22Rv1 (cell line): ENCODE measurements at regions not wholly inside any gene's neighbourhood (a gene's known extent, or its start where the extent isn't known, plus 50 kb on each side); places are given as distances from the start of the nearest gene placed in this dataset.

Experiments
- ZFX ChIP-seq: fragments of 450-650 bp; IDR thresholded peaks from 2 replicates; pipeline ENCODE4 v1.6.1; 2017; ENCODE audit warnings: antibody characterized with exemption, borderline replicate concordance
- TF ChIP-seq, protein P1 (sequence below): fragments of 450-650 bp; IDR thresholded peaks from 2 replicates; pipeline ENCODE4 v1.5.1; 2017; ENCODE audit warnings: mild to moderate bottlenecking

DNA sequence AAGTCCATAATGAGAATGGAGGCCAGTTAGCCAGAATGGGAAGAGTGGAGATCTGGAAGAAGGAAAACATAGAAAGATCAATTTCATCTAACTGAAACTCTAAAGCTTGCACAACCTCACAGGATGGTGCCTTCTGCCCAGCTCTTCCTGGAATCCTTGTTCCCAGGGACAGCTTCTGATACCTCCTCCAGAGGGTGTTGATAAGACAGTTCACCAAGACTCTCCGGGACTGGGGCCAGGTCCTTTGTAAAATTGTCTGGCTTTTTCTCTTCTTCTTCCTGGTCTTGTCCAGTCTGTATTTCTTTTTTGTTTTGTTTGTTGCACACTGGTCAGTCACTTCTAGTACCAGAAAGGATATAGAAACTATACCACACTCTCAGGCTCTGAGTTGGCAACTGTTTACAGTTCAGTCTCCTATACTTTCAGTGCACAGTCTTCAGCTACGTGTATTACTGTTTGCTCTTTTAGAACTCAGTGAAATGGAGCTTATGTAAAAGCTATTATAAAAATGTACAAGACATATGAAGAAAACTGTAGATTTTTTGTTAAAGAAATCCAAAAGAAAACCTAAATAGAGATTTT lies 142.8 kb upstream of the RPL34 start:
- TF ChIP-seq, protein P1, sequence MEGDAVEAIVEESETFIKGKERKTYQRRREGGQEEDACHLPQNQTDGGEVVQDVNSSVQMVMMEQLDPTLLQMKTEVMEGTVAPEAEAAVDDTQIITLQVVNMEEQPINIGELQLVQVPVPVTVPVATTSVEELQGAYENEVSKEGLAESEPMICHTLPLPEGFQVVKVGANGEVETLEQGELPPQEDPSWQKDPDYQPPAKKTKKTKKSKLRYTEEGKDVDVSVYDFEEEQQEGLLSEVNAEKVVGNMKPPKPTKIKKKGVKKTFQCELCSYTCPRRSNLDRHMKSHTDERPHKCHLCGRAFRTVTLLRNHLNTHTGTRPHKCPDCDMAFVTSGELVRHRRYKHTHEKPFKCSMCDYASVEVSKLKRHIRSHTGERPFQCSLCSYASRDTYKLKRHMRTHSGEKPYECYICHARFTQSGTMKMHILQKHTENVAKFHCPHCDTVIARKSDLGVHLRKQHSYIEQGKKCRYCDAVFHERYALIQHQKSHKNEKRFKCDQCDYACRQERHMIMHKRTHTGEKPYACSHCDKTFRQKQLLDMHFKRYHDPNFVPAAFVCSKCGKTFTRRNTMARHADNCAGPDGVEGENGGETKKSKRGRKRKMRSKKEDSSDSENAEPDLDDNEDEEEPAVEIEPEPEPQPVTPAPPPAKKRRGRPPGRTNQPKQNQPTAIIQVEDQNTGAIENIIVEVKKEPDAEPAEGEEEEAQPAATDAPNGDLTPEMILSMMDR: no peak
- no peak for TF ChIP-seq ZFX
